Peyer's patch (tissue), 4 donors: ENCODE measurements at regions not wholly inside any gene's neighbourhood (a gene's known extent, or its start where the extent isn't known, plus 50 kb on each side); places are given as distances from the start of the nearest gene placed in this dataset.

Source experiments
- DNase-seq, 3 donors: peaks; one replicate each; pipeline ENCODE4 v3.0.0-alpha.2; 2017 to 2019
- H3K27ac ChIP-seq, 4 donors: fragments of 200-600 bp; sonication (generic); one replicate each; pipeline ENCODE4 v1.5.1; 2016 to 2019
- H3K27me3 ChIP-seq, 2 donors: fragments of 200-600 bp; sonication (generic); one replicate each; pipeline ENCODE4 v1.5.1; 2019
- H3K36me3 ChIP-seq, 3 donors: fragments of 200-600 bp; sonication (generic); one replicate each; pipeline ENCODE4 v1.5.1; 2016 to 2019
- H3K4me1 ChIP-seq, 4 donors: fragments of 200-600 bp; sonication (generic); one replicate each; pipeline ENCODE4 v1.5.1; 2016 to 2019
- H3K4me3 ChIP-seq, 4 donors: fragments of 200-600 bp; sonication (generic); 1 replicate in 3 of 4; 2 replicates in 1 of 4; pipeline ENCODE4 v1.5.1; 2016 to 2019; ENCODE audit warnings: mild to moderate bottlenecking in 1 of 4
- H3K9me3 ChIP-seq, 4 donors: fragments of 200-600 bp; sonication (generic); one replicate each; pipeline ENCODE4 v1.5.1; 2016 to 2019; ENCODE audit warnings: mild to moderate bottlenecking in 1 of 4
- POLR2A ChIP-seq, 2 donors: fragments of 450-650 bp; IDR thresholded peaks; one replicate each; pipeline ENCODE4 v1.5.1; 2017; ENCODE audit warnings: antibody characterized with exemption in 2 of 2, mild to moderate bottlenecking in 2 of 2, moderate library complexity in 2 of 2
- TF ChIP-seq, protein P1 (sequence below), 6 experiments: fragments of 450-650 bp in 4 of 6; fragments of 200-600 bp in 2 of 6; sonication (generic) in 1 of 6; IDR thresholded peaks; one replicate each; pipeline ENCODE4 v1.5.1; 2017 to 2019; ENCODE audit warnings: antibody characterized with exemption in 6 of 6, mild to moderate bottlenecking in 3 of 6, moderate library complexity in 1 of 6

DNA sequence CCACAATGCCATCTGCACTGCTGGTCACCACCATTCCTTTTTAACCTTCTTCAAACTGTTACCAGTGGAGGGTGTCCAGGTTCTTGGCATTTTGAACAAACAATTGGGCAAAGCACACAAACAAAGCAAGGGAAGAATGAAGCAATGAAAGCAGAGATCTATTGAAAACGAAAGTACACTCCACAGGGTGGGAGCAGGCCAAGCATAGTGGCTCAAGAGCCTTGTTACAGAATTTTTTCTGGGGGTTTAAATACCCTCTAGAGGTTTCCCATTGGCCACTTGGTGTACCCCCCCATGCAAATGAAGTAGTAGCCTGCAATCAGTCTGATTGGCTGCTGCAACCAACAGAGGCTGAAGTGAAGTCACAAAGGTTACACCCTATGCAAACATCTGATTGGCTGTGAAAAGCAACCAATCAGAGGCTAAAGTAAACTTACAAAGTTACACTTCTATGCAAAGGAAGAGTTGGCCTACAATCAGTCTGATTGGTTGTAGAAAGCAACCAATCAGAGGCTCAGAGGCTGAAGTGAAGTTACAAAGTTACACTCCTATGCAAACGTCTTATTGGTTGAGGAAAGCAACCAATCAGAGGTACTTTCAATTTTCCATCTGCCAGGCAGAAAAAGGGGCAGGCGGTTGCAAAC, 103.2 kb upstream of the WAC start:
- H3K27me3 ChIP-seq = no peaks in the 10 kb centered on the region
- H3K9me3 ChIP-seq = no peaks in the 10 kb centered on the region
- H3K4me1 ChIP-seq = peaks cover 0 to 6% (median 0%) of the 10 kb centered on the region in 4 donors
- no peak for TF ChIP-seq POLR2A (IDR thresholded peaks at IDR 0.05)
- TF ChIP-seq, protein P1, sequence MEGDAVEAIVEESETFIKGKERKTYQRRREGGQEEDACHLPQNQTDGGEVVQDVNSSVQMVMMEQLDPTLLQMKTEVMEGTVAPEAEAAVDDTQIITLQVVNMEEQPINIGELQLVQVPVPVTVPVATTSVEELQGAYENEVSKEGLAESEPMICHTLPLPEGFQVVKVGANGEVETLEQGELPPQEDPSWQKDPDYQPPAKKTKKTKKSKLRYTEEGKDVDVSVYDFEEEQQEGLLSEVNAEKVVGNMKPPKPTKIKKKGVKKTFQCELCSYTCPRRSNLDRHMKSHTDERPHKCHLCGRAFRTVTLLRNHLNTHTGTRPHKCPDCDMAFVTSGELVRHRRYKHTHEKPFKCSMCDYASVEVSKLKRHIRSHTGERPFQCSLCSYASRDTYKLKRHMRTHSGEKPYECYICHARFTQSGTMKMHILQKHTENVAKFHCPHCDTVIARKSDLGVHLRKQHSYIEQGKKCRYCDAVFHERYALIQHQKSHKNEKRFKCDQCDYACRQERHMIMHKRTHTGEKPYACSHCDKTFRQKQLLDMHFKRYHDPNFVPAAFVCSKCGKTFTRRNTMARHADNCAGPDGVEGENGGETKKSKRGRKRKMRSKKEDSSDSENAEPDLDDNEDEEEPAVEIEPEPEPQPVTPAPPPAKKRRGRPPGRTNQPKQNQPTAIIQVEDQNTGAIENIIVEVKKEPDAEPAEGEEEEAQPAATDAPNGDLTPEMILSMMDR (IDR thresholded peaks at IDR 0.05) = no peak
- no peak overlapping the region for H3K4me3 ChIP-seq
- DNase-seq = no peak
- H3K27ac ChIP-seq = no peak overlapping the region
- H3K36me3 ChIP-seq = no peaks in the 10 kb centered on the region

DNA sequence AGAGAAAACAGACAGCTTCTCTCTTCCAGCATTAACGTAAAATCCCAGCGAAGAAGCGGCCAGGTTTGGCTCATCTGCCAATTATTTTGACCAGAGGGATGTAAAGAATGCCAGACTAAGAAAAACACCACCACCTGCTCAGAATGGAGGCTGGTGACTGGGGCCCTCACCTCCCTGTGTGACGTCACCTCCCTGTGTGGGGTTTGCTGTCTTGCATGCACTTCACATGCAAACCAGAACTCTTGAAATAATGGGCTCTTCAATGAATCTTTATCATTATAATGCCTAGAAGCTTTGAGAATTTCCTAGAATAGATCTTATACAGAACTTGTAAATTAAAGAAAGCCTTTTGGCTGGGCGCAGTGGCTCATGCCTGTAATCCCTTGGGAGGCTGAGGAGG, 101.8 kb upstream of the WAC start:
- Histone ChIP-seq H3K4me1 (peaks cover 0 to 6% (median 0%) of the 10 kb centered on the region in 4 donors), H3K36me3 (no peaks in the 10 kb centered on the region), H3K4me3 (no peak overlapping the region), H3K27ac (no peak overlapping the region), H3K9me3 (no peaks in the 10 kb centered on the region), H3K27me3 (no peaks in the 10 kb centered on the region)
- TF ChIP-seq, protein P1 (IDR thresholded peaks at IDR 0.05) = no peak
- no peak for TF ChIP-seq POLR2A (IDR thresholded peaks at IDR 0.05)
- DNase-seq = no peak

DNA sequence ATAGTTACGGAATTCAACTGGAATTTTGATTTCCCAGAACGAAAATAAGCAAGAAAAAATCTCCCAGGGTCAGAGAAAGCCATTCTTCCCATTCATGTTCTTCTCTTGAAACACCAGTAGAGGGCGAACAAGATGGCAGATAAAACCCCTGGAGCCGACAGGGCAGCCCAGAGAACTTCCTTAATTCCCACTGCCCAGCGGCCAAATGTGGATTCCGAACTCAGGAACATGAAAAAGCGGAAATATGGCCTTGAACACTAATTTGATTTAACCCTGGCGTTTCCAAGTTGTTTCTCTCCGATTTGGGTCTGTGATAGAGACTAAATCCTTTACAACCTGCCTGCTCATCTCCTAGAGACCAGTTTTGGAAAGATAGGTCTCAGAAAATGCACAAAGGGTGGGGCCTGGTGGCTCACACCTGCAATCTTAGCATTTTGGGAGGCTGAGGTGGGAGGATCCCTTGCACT, 100.7 kb upstream of the WAC start:
- no peak overlapping the region for H3K27ac ChIP-seq
- peaks cover 0 to 6% (median 0%) of the 10 kb centered on the region in 4 donors for H3K4me1 ChIP-seq
- TF ChIP-seq, protein P1 (IDR thresholded peaks at IDR 0.05) = peak; percentile 28 to 83 (median 74)
- peak in 1 of 2 donors; percentile 6 for TF ChIP-seq POLR2A (IDR thresholded peaks at IDR 0.05)
- H3K4me3 ChIP-seq = peak overlapping the region in 1 of 4 donors; percentile 26
- H3K36me3 ChIP-seq = no peaks in the 10 kb centered on the region
- no peaks in the 10 kb centered on the region for H3K9me3 ChIP-seq
- H3K27me3 ChIP-seq = no peaks in the 10 kb centered on the region
- DNase-seq = peak in 2 of 3 donors; percentile 17 to 62

GRCh38 chr10:28434063-28434462, 98.9 kb upstream of the WAC start:
- Histone ChIP-seq H3K4me1 (peaks cover 0 to 6% (median 0%) of the 10 kb centered on the region in 4 donors), H3K27ac (no peak overlapping the region), H3K9me3 (no peaks in the 10 kb centered on the region), H3K36me3 (no peaks in the 10 kb centered on the region), H3K27me3 (no peaks in the 10 kb centered on the region), H3K4me3 (no peak overlapping the region)
- no peak for DNase-seq
- no peak for TF ChIP-seq POLR2A (IDR thresholded peaks at IDR 0.05)
- TF ChIP-seq, protein P1 (IDR thresholded peaks at IDR 0.05) = no peak

GRCh38 chr10:28442403-28442802, 90.5 kb upstream of the WAC start:
- DNase-seq = no peak
- H3K4me3 ChIP-seq = no peak overlapping the region
- TF ChIP-seq, protein P1 (IDR thresholded peaks at IDR 0.05) = no peak
- no peak for TF ChIP-seq POLR2A (IDR thresholded peaks at IDR 0.05)
- H3K27ac ChIP-seq = no peak overlapping the region
- H3K9me3 ChIP-seq = no peaks in the 10 kb centered on the region
- H3K27me3 ChIP-seq = no peaks in the 10 kb centered on the region
- H3K36me3 ChIP-seq = no peaks in the 10 kb centered on the region
- no peaks in the 10 kb centered on the region for H3K4me1 ChIP-seq
